Keratinocyte (primary cell): ENCODE measurements at regions not wholly inside any gene's neighbourhood (a gene's known extent, or its start where the extent isn't known, plus 50 kb on each side); places are given as distances from the start of the nearest gene placed in this dataset.

Experiments
- DNase-seq: peaks from one replicate; pipeline ENCODE4 v3.0.0-alpha.2; 2011; ENCODE audit warnings: low read depth, missing footprints, low spot score
- FAIRE-seq: peaks from 2 replicates; lab custom pipeline; 2011; peaks lifted over from hg19 to GRCh38; lab: Jason Lieb, UNC
- H2AFZ ChIP-seq: 2 replicates; pipeline ENCODE4 v1.6.0; 2012; ENCODE audit warnings: low read length, control low read depth, inconsistent platforms; ENCODE audit not compliant: control insufficient read depth
- H3K27ac ChIP-seq: 2 replicates; pipeline ENCODE4 v1.5.1; 2011; ENCODE audit warnings: low read length; ENCODE audit not compliant: control insufficient read depth, insufficient read depth
- H3K27me3 ChIP-seq: 3 replicates; pipeline ENCODE4 v1.6.0; 2011; ENCODE audit warnings: low read length; ENCODE audit not compliant: control insufficient read depth, insufficient read depth; ENCODE audit errors: extremely low read depth
- H3K36me3 ChIP-seq, 2 experiments: 2 replicates in 1 of 2; 3 replicates in 1 of 2; pipeline ENCODE4 v1.5.1; 2011; ENCODE audit warnings: low read length in 2 of 2, mild to moderate bottlenecking in 1 of 2; ENCODE audit not compliant: control insufficient read depth in 2 of 2, insufficient read depth in 2 of 2; ENCODE audit errors: extremely low read depth in 1 of 2
- H3K4me1 ChIP-seq: 3 replicates; pipeline ENCODE4 v1.5.1; 2011; ENCODE audit warnings: low read length; ENCODE audit not compliant: control insufficient read depth, insufficient read depth; ENCODE audit errors: extremely low read depth
- H3K4me2 ChIP-seq: 3 replicates; pipeline ENCODE4 v1.6.0; 2011; ENCODE audit warnings: low read depth, low read length; ENCODE audit not compliant: control insufficient read depth, insufficient read depth; ENCODE audit errors: extremely low read depth
- H3K4me3 ChIP-seq, 3 experiments: fragments of 200-600 bp in 1 of 3; sonication (generic) in 1 of 3; 2 replicates in 2 of 3; 3 replicates in 1 of 3; pipeline ENCODE4 v1.5.1; 2011 to 2016; ENCODE audit warnings: low read length in 3 of 3, mild to moderate bottlenecking in 3 of 3, control low read depth in 2 of 3, inconsistent platforms in 1 of 3, low read depth in 1 of 3, mixed read lengths in 1 of 3, mixed run types in 1 of 3, moderate library complexity in 1 of 3; ENCODE audit not compliant: control insufficient read depth in 2 of 3, insufficient read depth in 2 of 3; ENCODE audit errors: extremely low read depth in 1 of 3
- H3K79me2 ChIP-seq: 2 replicates; pipeline ENCODE4 v1.6.0; 2012; ENCODE audit warnings: low read length; ENCODE audit not compliant: control insufficient read depth, insufficient read depth
- H3K9ac ChIP-seq: 3 replicates; pipeline ENCODE4 v1.6.0; 2011; ENCODE audit warnings: low read length; ENCODE audit not compliant: control insufficient read depth, insufficient read depth; ENCODE audit errors: extremely low read depth
- H3K9me1 ChIP-seq: 3 replicates; pipeline ENCODE4 v1.6.0; 2011; ENCODE audit warnings: low read length; ENCODE audit not compliant: control insufficient read depth, insufficient read depth; ENCODE audit errors: extremely low read depth
- H3K9me3 ChIP-seq: 2 replicates; pipeline ENCODE4 v1.5.1; 2012; ENCODE audit warnings: low read depth, low read length; ENCODE audit not compliant: control insufficient read depth
- H4K20me1 ChIP-seq: 3 replicates; pipeline ENCODE4 v1.6.0; 2011; ENCODE audit warnings: low read length; ENCODE audit not compliant: control insufficient read depth, insufficient read depth; ENCODE audit errors: extremely low read depth
- CTCF ChIP-seq, 3 experiments: IDR thresholded peaks in 1 of 3; conservative IDR thresholded peaks in 1 of 3; optimal IDR thresholded peaks in 1 of 3; 2 replicates in 2 of 3; 3 replicates in 1 of 3; pipeline versions ENCODE3 to v1.5.1; 2011; ENCODE audit warnings: low read length in 3 of 3, mild to moderate bottlenecking in 3 of 3, moderate library complexity in 2 of 3, control low read depth in 1 of 3, inconsistent platforms in 1 of 3; ENCODE audit not compliant: insufficient read depth in 2 of 3; ENCODE audit errors: extremely low read depth in 1 of 3
- EZH2 ChIP-seq: IDR thresholded peaks from one replicate; pipeline ENCODE4 v1.6.1; 2012; ENCODE audit warnings: inconsistent platforms, mild to moderate bottlenecking, low read length, moderate library complexity
- dilution Hi-C: fragments of 300-500 bp; cut with MboI; formaldehyde crosslinking; loops from one replicate; pipeline ENCODE4 v1.7.0; 2020; ENCODE audit warnings: low sequenced_read_pairs; ENCODE audit not compliant: extremely low pct_ligation_motif_present

DNA sequence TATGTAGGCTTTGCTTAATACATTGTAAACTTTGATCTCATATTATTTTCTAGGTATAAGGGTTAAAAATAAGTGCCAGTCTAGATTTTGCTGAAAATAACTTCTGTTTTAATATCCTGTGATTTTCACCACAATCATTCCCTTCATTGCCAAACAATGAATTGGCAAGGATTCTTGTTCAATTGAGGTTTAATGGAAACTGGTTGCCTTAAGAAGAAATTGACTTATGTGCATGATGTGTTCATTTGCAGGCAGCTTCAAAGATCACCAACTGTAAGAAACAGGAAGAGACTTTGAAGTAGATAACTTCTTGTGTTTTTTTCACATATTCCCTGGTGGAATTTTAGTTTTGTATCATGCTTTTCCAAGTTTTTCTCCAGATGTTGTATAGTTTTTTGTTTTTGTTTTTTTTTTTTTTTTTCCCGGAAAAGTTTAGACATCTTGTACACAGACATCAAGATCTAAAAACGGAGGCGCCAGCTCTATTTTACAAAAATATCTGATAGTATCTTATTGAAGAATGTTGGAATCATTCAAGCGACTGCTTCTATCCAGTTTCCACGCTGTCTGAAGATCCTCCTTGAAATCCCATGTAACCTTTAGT is 108.3 kb downstream of the POSTN start:
- DNase-seq (no peak), FAIRE-seq (no peak)
- Histone ChIP-seq H3K4me2 (no peak overlapping the region), H3K27ac (no peak overlapping the region), H3K79me2 (no peaks in the 10 kb centered on the region), H3K27me3 (no peaks in the 10 kb centered on the region), H3K36me3 (no peaks in the 10 kb centered on the region), H3K9me1 (no peaks in the 10 kb centered on the region), H3K4me3 (no peak overlapping the region), H3K9me3 (no peaks in the 10 kb centered on the region), H4K20me1 (no peaks in the 10 kb centered on the region), H2AFZ (no peak overlapping the region), H3K9ac (no peak overlapping the region), H3K4me1 (peaks cover 6% of the 10 kb centered on the region)
- TF ChIP-seq EZH2: no peak
- TF ChIP-seq CTCF (optimal IDR thresholded peaks at IDR 0.05 in 1 of 3, IDR thresholded peaks at IDR 0.05 in 1 of 3, conservative IDR thresholded peaks at IDR 0.05 in 1 of 3; ENCODE audit: extremely low read depth in 1 of 3, insufficient read depth in 2 of 3, low read length in 3 of 3): no peak
- dilution Hi-C loops: no loop called here

DNA sequence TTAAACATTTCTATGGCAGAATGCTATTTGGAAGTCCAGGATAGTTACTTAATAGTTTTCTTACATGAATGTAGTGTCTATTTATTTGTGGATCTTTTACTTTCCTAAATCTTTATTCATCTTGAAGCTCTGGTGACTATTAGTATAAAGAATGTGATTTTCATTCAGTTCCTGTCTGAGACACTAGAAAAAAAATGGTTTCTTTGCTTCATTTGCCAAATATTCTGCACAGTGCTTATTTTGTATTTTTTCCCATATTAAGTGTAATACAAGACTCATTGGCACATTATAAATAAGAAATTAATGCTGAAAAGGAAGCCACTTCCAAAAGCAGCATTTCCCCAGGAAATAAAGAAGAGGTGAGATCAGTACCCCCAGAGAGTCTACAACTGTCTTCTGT is 109.8 kb downstream of the POSTN start:
- dilution Hi-C loops: no loop called here
- FAIRE-seq: no peak
- no peak overlapping the region for H3K9ac ChIP-seq

More for the DNA sequence above, 109.8 kb downstream of the POSTN start:
- no peaks in the 10 kb centered on the region for H3K9me1 ChIP-seq
- H3K4me2 ChIP-seq: no peak overlapping the region
- H3K79me2 ChIP-seq: no peaks in the 10 kb centered on the region
- DNase-seq: no peak
- no peaks in the 10 kb centered on the region for H3K27me3 ChIP-seq
- H4K20me1 ChIP-seq: no peaks in the 10 kb centered on the region
- TF ChIP-seq EZH2: no peak
- no peak for TF ChIP-seq CTCF (optimal IDR thresholded peaks at IDR 0.05 in 1 of 3, IDR thresholded peaks at IDR 0.05 in 1 of 3, conservative IDR thresholded peaks at IDR 0.05 in 1 of 3; ENCODE audit: extremely low read depth in 1 of 3, insufficient read depth in 2 of 3, low read length in 3 of 3)
- H3K36me3 ChIP-seq: no peaks in the 10 kb centered on the region
- no peaks in the 10 kb centered on the region for H3K9me3 ChIP-seq
- peaks cover 3% of the 10 kb centered on the region for H3K4me1 ChIP-seq
- H3K4me3 ChIP-seq: no peak overlapping the region
- H3K27ac ChIP-seq: no peak overlapping the region
- no peak overlapping the region for H2AFZ ChIP-seq
